ENCODE measurements at regions not wholly inside any gene's neighbourhood (a gene's known extent, or its start where the extent isn't known, plus 50 kb on each side); places are given as distances from the start of the nearest gene placed in this dataset.

DNA sequence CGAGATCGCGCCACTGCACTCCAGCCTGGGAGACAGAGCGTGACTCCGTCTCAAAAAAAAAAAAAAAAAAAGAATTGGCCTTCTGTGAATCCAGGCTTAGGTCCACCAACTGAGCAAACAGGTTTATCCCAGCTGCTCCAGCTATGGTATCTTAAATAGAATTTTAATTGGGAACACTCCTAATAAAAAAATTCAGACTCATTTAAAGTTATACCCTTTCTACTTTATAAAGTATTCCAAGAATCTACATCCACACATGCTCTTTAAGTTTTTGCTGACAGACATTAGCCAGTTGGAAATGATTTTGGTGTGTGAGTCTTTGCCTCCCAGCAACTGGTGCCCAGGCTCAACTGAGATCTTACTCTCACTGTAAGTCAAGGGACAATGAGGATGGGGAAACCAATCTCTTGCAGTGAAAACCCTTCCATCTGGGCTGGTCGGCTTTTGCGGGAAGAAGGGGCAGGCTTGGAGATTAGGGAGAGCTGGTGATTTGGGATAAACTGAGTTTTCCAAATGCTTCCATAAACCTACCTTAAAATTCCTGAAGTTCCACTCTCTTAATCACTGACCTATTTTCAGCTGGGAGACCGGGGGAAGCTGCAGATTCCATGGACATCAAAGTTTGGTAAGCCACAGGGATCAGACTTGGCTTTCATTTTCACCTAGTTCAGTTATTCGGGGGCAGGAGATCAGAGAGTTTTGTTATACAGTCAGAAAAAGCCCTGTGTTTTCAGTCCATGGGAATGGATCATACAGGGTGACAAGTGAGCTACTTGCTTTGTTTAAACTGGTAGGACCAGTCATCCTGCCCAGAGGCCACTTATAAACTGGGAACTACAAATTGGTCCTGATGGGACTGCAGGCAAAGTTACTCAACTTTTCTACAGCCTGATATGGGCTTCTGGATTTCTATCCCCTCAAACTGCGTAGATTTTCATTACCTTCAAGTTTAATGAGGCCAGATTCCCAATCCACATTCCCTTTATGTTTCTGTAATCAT is 89.3 kb upstream of the ZNF746 start:
- Histone ChIP-seq H3K4me2 (no peak overlapping the region), H4K20me1 (ENCODE audit: insufficient read depth) (0 out of 2 replicates have a peak, but pooled peaks cover 4% of the 10 kb centered on the region), H3K27ac (no peak overlapping the region), H3K79me2 (ENCODE audit: low read depth) (no peaks in the 10 kb centered on the region), H3K9me2 (ENCODE audit: insufficient read depth) (no peaks in the 10 kb centered on the region), H3K9me3 (ENCODE audit: insufficient read depth, low read depth) (peaks cover 3% of the 10 kb centered on the region; the same call in 1 of the 2 replicates), H3K4me3 (no peak overlapping the region), H2AFZ (no peak overlapping the region), H3F3A (ENCODE audit: insufficient read depth, low read depth) (no peaks in the 10 kb centered on the region), H3K27me3 (ENCODE audit: insufficient read depth, low read depth) (no peaks in the 10 kb centered on the region), H3K36me3 (ENCODE audit: low read depth) (peaks cover 33% of the 10 kb centered on the region), H3K4me1 (replicated peaks; ENCODE audit: insufficient read depth) (no peaks in the 10 kb centered on the region)
- TF ChIP-seq, protein P1, sequence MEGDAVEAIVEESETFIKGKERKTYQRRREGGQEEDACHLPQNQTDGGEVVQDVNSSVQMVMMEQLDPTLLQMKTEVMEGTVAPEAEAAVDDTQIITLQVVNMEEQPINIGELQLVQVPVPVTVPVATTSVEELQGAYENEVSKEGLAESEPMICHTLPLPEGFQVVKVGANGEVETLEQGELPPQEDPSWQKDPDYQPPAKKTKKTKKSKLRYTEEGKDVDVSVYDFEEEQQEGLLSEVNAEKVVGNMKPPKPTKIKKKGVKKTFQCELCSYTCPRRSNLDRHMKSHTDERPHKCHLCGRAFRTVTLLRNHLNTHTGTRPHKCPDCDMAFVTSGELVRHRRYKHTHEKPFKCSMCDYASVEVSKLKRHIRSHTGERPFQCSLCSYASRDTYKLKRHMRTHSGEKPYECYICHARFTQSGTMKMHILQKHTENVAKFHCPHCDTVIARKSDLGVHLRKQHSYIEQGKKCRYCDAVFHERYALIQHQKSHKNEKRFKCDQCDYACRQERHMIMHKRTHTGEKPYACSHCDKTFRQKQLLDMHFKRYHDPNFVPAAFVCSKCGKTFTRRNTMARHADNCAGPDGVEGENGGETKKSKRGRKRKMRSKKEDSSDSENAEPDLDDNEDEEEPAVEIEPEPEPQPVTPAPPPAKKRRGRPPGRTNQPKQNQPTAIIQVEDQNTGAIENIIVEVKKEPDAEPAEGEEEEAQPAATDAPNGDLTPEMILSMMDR (conservative IDR thresholded peaks at IDR 0.05), result no peak
- no peak for TF ChIP-seq EZH2 (IDR thresholded peaks at IDR 0.05; ENCODE audit: low read depth)
- DNase-seq, result no peak
- intact Hi-C loops (cut with micrococcal nuclease; ENCODE audit: unreplicated experiment), result no loop called here
- CTCF ChIA-PET, result no interaction called here
- POLR2A ChIA-PET (ENCODE audit: unreplicated experiment), result no interaction called here
- no TSS peak for BruUV-seq (replicated peaks)

DNA sequence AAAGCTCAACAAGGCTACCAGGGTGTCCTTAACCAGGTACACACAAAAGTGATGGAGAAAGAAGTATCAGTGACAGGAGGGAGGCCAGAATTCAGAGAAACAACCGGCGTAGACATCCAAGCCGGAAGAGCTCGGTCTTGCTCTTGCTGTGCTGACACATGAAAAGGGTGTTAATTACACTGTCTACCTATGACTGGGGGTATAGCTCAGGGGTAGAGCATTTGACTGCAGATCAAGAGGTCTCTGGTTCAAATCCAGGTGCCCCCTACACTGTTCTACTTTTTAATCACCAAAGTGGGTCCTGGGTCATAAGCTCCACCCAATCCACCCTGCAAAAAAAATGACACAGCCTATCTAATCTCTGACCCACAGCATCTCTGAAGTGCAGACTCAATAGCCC is 86.9 kb upstream of the ZNF746 start:
- H3K36me3 ChIP-seq (ENCODE audit: low read depth), result peaks cover 45% of the 10 kb centered on the region
- intact Hi-C loops (cut with micrococcal nuclease; ENCODE audit: unreplicated experiment), result no loop called here
- no peaks in the 10 kb centered on the region for H3K4me1 ChIP-seq (replicated peaks; ENCODE audit: insufficient read depth)
- POLR2A ChIA-PET (ENCODE audit: unreplicated experiment), result no interaction called here
- no peaks in the 10 kb centered on the region for H3K79me2 ChIP-seq (ENCODE audit: low read depth)
- H3F3A ChIP-seq (ENCODE audit: insufficient read depth, low read depth), result no peaks in the 10 kb centered on the region; the same call in 1 of the 2 replicates
- CTCF ChIA-PET, result no interaction called here
- TF ChIP-seq, protein P1 (conservative IDR thresholded peaks at IDR 0.05), result no peak
- no peak for TF ChIP-seq EZH2 (IDR thresholded peaks at IDR 0.05; ENCODE audit: low read depth)
- no peaks in the 10 kb centered on the region for H3K9me2 ChIP-seq (ENCODE audit: insufficient read depth)
- no peaks in the 10 kb centered on the region for H3K27me3 ChIP-seq (ENCODE audit: insufficient read depth, low read depth)
- DNase-seq, result no peak
- H3K9me3 ChIP-seq (ENCODE audit: insufficient read depth, low read depth), result peaks cover 21% of the 10 kb centered on the region
- H3K4me2 ChIP-seq, result no peak overlapping the region
- no peaks in the 10 kb centered on the region for H4K20me1 ChIP-seq (ENCODE audit: insufficient read depth)
- no peak overlapping the region for H3K27ac ChIP-seq
- no peak overlapping the region for H3K4me3 ChIP-seq
- no TSS peak for BruUV-seq (replicated peaks)
- no peak overlapping the region for H2AFZ ChIP-seq

DNA sequence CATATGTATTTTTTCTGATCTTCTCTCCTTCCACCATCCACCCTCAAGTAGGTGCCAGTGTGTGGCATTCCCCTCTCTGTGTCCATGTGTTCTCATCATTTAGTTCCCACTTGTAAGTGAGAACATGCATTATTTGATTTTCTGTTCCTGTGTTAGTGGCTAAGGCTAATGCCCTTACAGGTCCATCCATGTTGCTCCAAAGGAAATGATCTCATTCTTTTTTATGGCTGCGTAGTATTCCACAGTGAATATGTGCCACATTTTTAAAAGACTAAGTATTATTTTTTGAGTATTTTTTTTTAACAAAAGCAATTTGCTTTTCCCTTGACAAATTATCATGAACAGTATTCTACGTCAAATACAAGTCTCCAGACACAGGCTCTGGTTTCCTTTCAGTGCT is 86.4 kb upstream of the ZNF746 start:
- no peaks in the 10 kb centered on the region for H3K27me3 ChIP-seq (ENCODE audit: insufficient read depth, low read depth)
- H3K9me2 ChIP-seq (ENCODE audit: insufficient read depth), result no peaks in the 10 kb centered on the region
- H3K9me3 ChIP-seq (ENCODE audit: insufficient read depth, low read depth), result peaks cover 25% of the 10 kb centered on the region
- no peaks in the 10 kb centered on the region; the same call in 1 of the 2 replicates for H3F3A ChIP-seq (ENCODE audit: insufficient read depth, low read depth)
- no peak overlapping the region for H3K4me3 ChIP-seq
- intact Hi-C loops (cut with micrococcal nuclease; ENCODE audit: unreplicated experiment), result no loop called here
- no peak overlapping the region for H2AFZ ChIP-seq
- no peak overlapping the region for H3K4me2 ChIP-seq
- POLR2A ChIA-PET (ENCODE audit: unreplicated experiment), result no interaction called here
- peaks cover 48% of the 10 kb centered on the region for H3K36me3 ChIP-seq (ENCODE audit: low read depth)
- no peak overlapping the region for H3K27ac ChIP-seq
- TF ChIP-seq, protein P1 (conservative IDR thresholded peaks at IDR 0.05), result no peak
- no peak for TF ChIP-seq EZH2 (IDR thresholded peaks at IDR 0.05; ENCODE audit: low read depth)
- H3K4me1 ChIP-seq (replicated peaks; ENCODE audit: insufficient read depth), result no peaks in the 10 kb centered on the region
- CTCF ChIA-PET, result no interaction called here
- DNase-seq, result no peak
- H4K20me1 ChIP-seq (ENCODE audit: insufficient read depth), result no peaks in the 10 kb centered on the region
- no peaks in the 10 kb centered on the region for H3K79me2 ChIP-seq (ENCODE audit: low read depth)
- no TSS peak for BruUV-seq (replicated peaks)
